SK-N-SH (cell line): ENCODE measurements at regions not wholly inside any gene's neighbourhood (a gene's known extent, or its start where the extent isn't known, plus 50 kb on each side); places are given as distances from the start of the nearest gene placed in this dataset.

ENCODE experiments used
- CTCF ChIA-PET: fragments of 300-600, 350-600 bp; formaldehyde crosslinking; extraction: SDS; loops from one replicate; lab custom pipeline; 2021; lab: Yijun Ruan, JAX
- POLR2A ChIA-PET: fragments of 350-600 bp; sonication (Branson Sonifier 250); formaldehyde crosslinking; extraction: SDS; loops from one replicate; lab custom pipeline; 2020; ENCODE audit warnings: antibody characterized with exemption, inconsistent platforms; lab: Yijun Ruan, JAX
- DNase-seq: peaks from one replicate; pipeline ENCODE4 v3.0.0; 2012
- H2AFZ ChIP-seq: fragments of 200-600 bp; sonication (generic); 2 replicates; pipeline ENCODE4 v1.8.1; 2016; ENCODE audit warnings: antibody characterized with exemption, mild to moderate bottlenecking, low read depth
- H3F3A ChIP-seq: fragments of 200-600 bp; sonication (generic); replicated peaks from 2 replicates; pipeline ENCODE3; 2016; ENCODE audit warnings: antibody characterized with exemption, mild to moderate bottlenecking; ENCODE audit not compliant: insufficient read depth
- H3K27ac ChIP-seq, 2 experiments: fragments of 200-500 bp in 1 of 2; fragments of 200-600 bp in 1 of 2; sonication (Bioruptor generic) in 1 of 2; sonication (generic), shearing (Covaris generic) in 1 of 2; 2 replicates each; pipeline versions ENCODE4 v1.5.1 to v1.6.1; 2014 to 2016; ENCODE audit warnings: low read depth in 2 of 2, inconsistent platforms in 1 of 2, low read length in 1 of 2, mild to moderate bottlenecking in 1 of 2, mixed read lengths in 1 of 2
- H3K27me3 ChIP-seq: fragments of 200-600 bp; sonication (generic), shearing (Covaris generic); 2 replicates; pipeline ENCODE4 v1.6.1; 2016; ENCODE audit warnings: mixed run types; ENCODE audit not compliant: insufficient read depth
- H3K36me3 ChIP-seq, 2 experiments: fragments of 200-500 bp in 1 of 2; fragments of 200-600 bp in 1 of 2; sonication (Bioruptor generic) in 1 of 2; sonication (generic) in 1 of 2; replicated peaks in 1 of 2; 2 replicates each; pipeline versions ENCODE3 to v1.5.1; 2014 to 2016; ENCODE audit warnings: low read length in 1 of 2, mild to moderate bottlenecking in 1 of 2; ENCODE audit not compliant: insufficient read depth in 2 of 2, control insufficient read depth in 1 of 2
- H3K4me1 ChIP-seq, 2 experiments: fragments of 200-500 bp in 1 of 2; fragments of 200-600 bp in 1 of 2; sonication (Bioruptor generic) in 1 of 2; sonication (generic), shearing (Covaris generic) in 1 of 2; 2 replicates each; pipeline versions ENCODE4 v1.5.1 to v1.6.1; 2014 to 2016; ENCODE audit warnings: low read depth in 1 of 2, low read length in 1 of 2, mixed run types in 1 of 2; ENCODE audit not compliant: insufficient read depth in 2 of 2, control insufficient read depth in 1 of 2
- H3K4me2 ChIP-seq: fragments of 200-600 bp; sonication (generic), shearing (Covaris generic); 2 replicates; pipeline ENCODE4 v1.6.1; 2017; ENCODE audit warnings: mixed run types
- H3K4me3 ChIP-seq, 2 experiments: fragments of 200-500 bp in 1 of 2; fragments of 200-600 bp in 1 of 2; sonication (Bioruptor generic) in 1 of 2; sonication (generic), shearing (Covaris generic) in 1 of 2; 2 replicates each; pipeline versions ENCODE4 v1.5.1 to v1.8.1; 2014 to 2016; ENCODE audit warnings: low read depth in 2 of 2, inconsistent platforms in 1 of 2, low read length in 1 of 2, mild to moderate bottlenecking in 1 of 2, mixed read lengths in 1 of 2, moderate library complexity in 1 of 2
- H3K79me2 ChIP-seq: fragments of 200-600 bp; sonication (generic); 2 replicates; pipeline ENCODE4 v1.8.1; 2017; ENCODE audit warnings: mild to moderate bottlenecking; ENCODE audit not compliant: insufficient read depth
- H3K9ac ChIP-seq: fragments of 200-600 bp; sonication (generic); 2 replicates; pipeline ENCODE4 v1.6.1; 2017; ENCODE audit warnings: mixed run types
- H3K9me2 ChIP-seq: fragments of 200-600 bp; sonication (generic); 2 replicates; pipeline ENCODE4 v1.6.1; 2017; ENCODE audit warnings: mixed run types
- H3K9me3 ChIP-seq: fragments of 200-600 bp; sonication (generic); 2 replicates; pipeline ENCODE4 v1.6.1; 2017; ENCODE audit warnings: mixed run types, mild to moderate bottlenecking, moderate library complexity
- H4K20me1 ChIP-seq: fragments of 200-600 bp; sonication (generic); 2 replicates; pipeline ENCODE4 v1.6.1; 2017; ENCODE audit warnings: mild to moderate bottlenecking, mixed run types; ENCODE audit not compliant: insufficient read depth
- ELF1 ChIP-seq: IDR thresholded peaks from 2 replicates; pipeline ENCODE4 v1.4.0; 2012
- FOSL2 ChIP-seq: IDR thresholded peaks from 2 replicates; pipeline ENCODE4 v1.4.0; 2012; ENCODE audit warnings: low read depth, mild to moderate bottlenecking, moderate library complexity, borderline replicate concordance
- GATA2 ChIP-seq: sonication (generic); formaldehyde crosslinking; IDR thresholded peaks from 2 replicates; pipeline ENCODE4 v1.5.0; 2020; ENCODE audit warnings: mild to moderate bottlenecking, missing genetic modification reagents
- IRF3 ChIP-seq: fragments of 150-350 bp; IDR thresholded peaks from 2 replicates; pipeline ENCODE4 v1.6.1; 2016; ENCODE audit warnings: mild to moderate bottlenecking, low read depth, low read length
- MAX ChIP-seq: IDR thresholded peaks from 2 replicates; pipeline ENCODE4 v1.4.0; 2012; ENCODE audit warnings: low read depth
- REST ChIP-seq: IDR thresholded peaks from 2 replicates; pipeline ENCODE4 v1.6.1; 2012; ENCODE audit warnings: mild to moderate bottlenecking, low read depth, low read length, moderate library complexity
- RXRA ChIP-seq: IDR thresholded peaks from 2 replicates; pipeline ENCODE4 v1.4.0; 2012; ENCODE audit warnings: low read depth, mild to moderate bottlenecking, borderline replicate concordance
- ZBTB33 ChIP-seq: IDR thresholded peaks from 2 replicates; pipeline ENCODE4 v1.4.0; 2012; ENCODE audit warnings: low read depth, borderline replicate concordance
- WGBS: methylation state at CpG from one replicate; pipeline ENCODE4 v1.1.6; 2017; ENCODE audit warnings: low lambda C conversion rate; 5-methylcytosine and 5-hydroxymethylcytosine counted together
- TF ChIP-seq, protein P1 (sequence below): IDR thresholded peaks from 2 replicates; pipeline ENCODE4 v1.4.0; 2012; ENCODE audit warnings: low read depth, borderline replicate concordance

DNA sequence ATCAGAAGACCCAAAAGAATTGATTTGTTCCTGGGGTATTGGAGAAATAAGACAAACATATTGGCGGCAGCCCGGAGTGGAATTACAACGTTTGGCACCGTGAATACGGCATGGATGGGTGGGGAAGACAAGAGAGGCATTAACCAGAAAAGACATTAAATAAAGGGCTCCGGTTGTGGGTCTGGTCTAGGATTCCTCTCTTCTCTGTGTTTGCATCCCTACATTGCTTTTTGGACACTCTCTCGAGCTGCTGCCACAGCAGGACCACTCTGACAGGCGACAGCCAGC, 138.7 kb upstream of the PALM2AKAP2 start:
- H3K36me3 ChIP-seq: no peaks in the 10 kb centered on the region
- peak overlapping the region; percentile 96 for H3K4me2 ChIP-seq
- peak overlapping the region; percentile 9; the same call in 1 of the 2 replicates for H3K9ac ChIP-seq
- H3K9me3 ChIP-seq: no peaks in the 10 kb centered on the region
- H3K4me1 ChIP-seq: no peaks in the 10 kb centered on the region; a peak in 1 of 4 replicates
- H3K27me3 ChIP-seq: peaks cover 58% of the 10 kb centered on the region; the same call in 1 of the 2 replicates
- H3K4me3 ChIP-seq: peak overlapping the region; percentile 50 to 67; a peak in 3 of 4 replicates
- no peak for DNase-seq
- CTCF ChIA-PET: interaction anchor here (0.6 kb wide), 2 partner anchors 14 to 245 kb away, joined by 3 to 4 read pairs; no protein-coding TSS in a partner anchor
- TF ChIP-seq IRF3 (no peak), RXRA (no peak), GATA2 (CRISPR knock-in tag) (no peak), MAX (no peak)
- H2AFZ ChIP-seq: peak overlapping the region; percentile 74; the same call in 1 of the 2 replicates
- H3K9me2 ChIP-seq: no peaks in the 10 kb centered on the region
- H3F3A ChIP-seq: no peaks in the 10 kb centered on the region
- 2% methylated on average over 8 of the region's 8 CpGs for WGBS
- H3K79me2 ChIP-seq: no peaks in the 10 kb centered on the region
- no peaks in the 10 kb centered on the region for H4K20me1 ChIP-seq
- POLR2A ChIA-PET: no interaction called here
- H3K27ac ChIP-seq: no peak overlapping the region

DNA sequence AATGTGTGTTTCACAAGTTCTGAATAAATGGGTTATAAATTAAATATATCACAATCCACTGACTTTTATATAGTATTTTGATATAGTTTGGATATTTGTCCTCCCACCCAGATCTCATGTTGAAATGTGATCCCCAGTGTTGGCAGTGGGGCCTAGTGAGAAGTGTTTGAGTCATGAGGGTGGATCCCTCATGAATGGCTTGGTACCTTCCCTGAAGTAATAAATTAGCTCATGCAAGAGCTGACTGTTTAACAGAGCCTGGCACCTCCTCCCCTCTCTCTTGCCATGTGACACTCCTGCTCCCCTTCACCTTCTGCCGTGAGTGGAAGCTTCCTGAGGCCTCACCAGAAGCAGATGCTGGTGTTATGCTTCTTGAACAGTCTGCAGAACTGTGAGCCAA, 127.9 kb upstream of the PALM2AKAP2 start:
- WGBS: 0% methylated on average over 1 of the region's 1 CpG
- no peaks in the 10 kb centered on the region for H3K36me3 ChIP-seq

More for the DNA sequence above, 127.9 kb upstream of the PALM2AKAP2 start:
- CTCF ChIA-PET: no interaction called here
- no peak for DNase-seq
- Histone ChIP-seq H3F3A (no peaks in the 10 kb centered on the region), H4K20me1 (no peaks in the 10 kb centered on the region), H3K79me2 (no peaks in the 10 kb centered on the region), H3K9me3 (no peaks in the 10 kb centered on the region), H2AFZ (no peak overlapping the region), H3K9me2 (no peaks in the 10 kb centered on the region), H3K4me1 (no peaks in the 10 kb centered on the region), H3K27me3 (no peaks in the 10 kb centered on the region), H3K4me2 (no peak overlapping the region), H3K4me3 (no peak overlapping the region), H3K27ac (no peak overlapping the region), H3K9ac (no peak overlapping the region)
- POLR2A ChIA-PET: no interaction called here
- TF ChIP-seq ZBTB33 (no peak), ELF1 (no peak), REST (no peak), FOSL2 (no peak)
- TF ChIP-seq, protein P1, sequence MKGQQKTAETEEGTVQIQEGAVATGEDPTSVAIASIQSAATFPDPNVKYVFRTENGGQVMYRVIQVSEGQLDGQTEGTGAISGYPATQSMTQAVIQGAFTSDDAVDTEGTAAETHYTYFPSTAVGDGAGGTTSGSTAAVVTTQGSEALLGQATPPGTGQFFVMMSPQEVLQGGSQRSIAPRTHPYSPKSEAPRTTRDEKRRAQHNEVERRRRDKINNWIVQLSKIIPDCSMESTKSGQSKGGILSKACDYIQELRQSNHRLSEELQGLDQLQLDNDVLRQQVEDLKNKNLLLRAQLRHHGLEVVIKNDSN: no peak
- TF ChIP-seq, all 33 proteins: peak for 0
